Neural cell (in vitro differentiated cells): ENCODE measurements at regions not wholly inside any gene's neighbourhood (a gene's known extent, or its start where the extent isn't known, plus 50 kb on each side); places are given as distances from the start of the nearest gene placed in this dataset.

Experiments used
- H2AFZ ChIP-seq: fragments of 200-600, 300-800 bp; sonication (generic), shearing (Covaris generic); 2 replicates; pipeline ENCODE4 v1.6.0; 2014; ENCODE audit warnings: low read depth, mild to moderate bottlenecking, antibody characterized with exemption, low read length, moderate library complexity
- H3F3A ChIP-seq: fragments of 200-600 bp; shearing (Covaris generic); 2 replicates; pipeline ENCODE4 v1.6.1; 2016; ENCODE audit warnings: mild to moderate bottlenecking, moderate library complexity, mixed read lengths, antibody characterized with exemption, low read length; ENCODE audit not compliant: insufficient read depth, poor library complexity, severe bottlenecking
- H3K27ac ChIP-seq: fragments of 200-600, 300-800 bp; sonication (generic), shearing (Covaris generic); 2 replicates; pipeline ENCODE4 v1.5.1; 2014; ENCODE audit warnings: mild to moderate bottlenecking, low read length, moderate library complexity
- H3K27me3 ChIP-seq: fragments of 300-800, 200-600 bp; sonication (generic), shearing (Covaris generic); 2 replicates; pipeline ENCODE4 v1.6.0; 2014; ENCODE audit warnings: mild to moderate bottlenecking, low read depth, low read length, moderate library complexity; ENCODE audit not compliant: insufficient read depth
- H3K36me3 ChIP-seq: fragments of 300-800, 200-600 bp; sonication (generic), shearing (Covaris generic); 2 replicates; pipeline ENCODE4 v1.5.1; 2014; ENCODE audit warnings: mild to moderate bottlenecking, antibody characterized with exemption, low read length, moderate library complexity; ENCODE audit not compliant: insufficient read depth
- H3K4me2 ChIP-seq: fragments of 300-800, 200-600 bp; sonication (generic), shearing (Covaris generic); 2 replicates; pipeline ENCODE4 v1.6.0; 2014; ENCODE audit warnings: mild to moderate bottlenecking, low read length
- H3K4me3 ChIP-seq: fragments of 300-800, 200-600 bp; sonication (generic), shearing (Covaris generic); 2 replicates; pipeline ENCODE4 v1.5.1; 2014; ENCODE audit warnings: mild to moderate bottlenecking, low read length, moderate library complexity
- H3K79me2 ChIP-seq: fragments of 200-600 bp; shearing (Covaris generic); replicated peaks from 2 replicates; pipeline ENCODE4 v1.6.0; 2014; ENCODE audit warnings: mild to moderate bottlenecking, low read length, moderate library complexity; ENCODE audit not compliant: insufficient read depth
- H3K9ac ChIP-seq: fragments of 300-800, 200-600 bp; sonication (generic), shearing (Covaris generic); 2 replicates; pipeline ENCODE4 v1.6.1; 2016; ENCODE audit warnings: mild to moderate bottlenecking, low read length, mixed read lengths
- H3K9me2 ChIP-seq: fragments of 200-600 bp; shearing (Covaris generic); 2 replicates; pipeline ENCODE4 v1.6.1; 2016; ENCODE audit warnings: mild to moderate bottlenecking, low read length, mixed read lengths; ENCODE audit not compliant: insufficient read depth
- H3K9me3 ChIP-seq: fragments of 200-600, 300-800 bp; sonication (generic), shearing (Covaris generic); 2 replicates; pipeline ENCODE4 v1.6.1; 2016; ENCODE audit warnings: mild to moderate bottlenecking, mixed run types, low read length, moderate library complexity, mixed read lengths
- H4K20me1 ChIP-seq: fragments of 200-600 bp; shearing (Covaris generic); 2 replicates; pipeline ENCODE4 v1.6.1; 2016; ENCODE audit warnings: mild to moderate bottlenecking, mixed run types; ENCODE audit not compliant: insufficient read depth
- CTCF ChIP-seq: fragments of 450-650 bp; IDR thresholded peaks from 2 replicates; pipeline ENCODE4 v1.5.1; 2014; ENCODE audit warnings: antibody characterized with exemption, mild to moderate bottlenecking, moderate library complexity; ENCODE audit not compliant: poor library complexity, severe bottlenecking
- EP300 ChIP-seq: fragments of 450-650 bp; conservative IDR thresholded peaks from 2 replicates; pipeline ENCODE4 v1.6.1; 2014; ENCODE audit warnings: antibody characterized with exemption, mild to moderate bottlenecking, moderate library complexity; ENCODE audit not compliant: poor library complexity, severe bottlenecking
- EZH2 ChIP-seq: fragments of 200-600, 300-800 bp; shearing (Covaris generic), sonication (generic); IDR thresholded peaks from 2 replicates; pipeline ENCODE4 v1.6.1; 2014; ENCODE audit warnings: antibody characterized with exemption, low read length, borderline replicate concordance, mild to moderate bottlenecking; ENCODE audit not compliant: insufficient read depth, poor library complexity, severe bottlenecking
- MXI1 ChIP-seq: fragments of 450-650 bp; conservative IDR thresholded peaks from 2 replicates; pipeline ENCODE4 v1.6.1; 2014; ENCODE audit warnings: antibody characterized with exemption, mild to moderate bottlenecking; ENCODE audit not compliant: poor library complexity, severe bottlenecking
- POLR2AphosphoS5 ChIP-seq: IDR thresholded peaks from 2 replicates; pipeline ENCODE4 v1.6.1; 2012
- RAD21 ChIP-seq: fragments of 450-650 bp; conservative IDR thresholded peaks from 2 replicates; pipeline ENCODE4 v1.6.1; 2014; ENCODE audit warnings: antibody characterized with exemption, mild to moderate bottlenecking, moderate library complexity
- REST ChIP-seq: IDR thresholded peaks from 2 replicates; pipeline ENCODE4 v1.6.1; 2012; ENCODE audit warnings: borderline replicate concordance
- SMC3 ChIP-seq: fragments of 450-650 bp; conservative IDR thresholded peaks from 2 replicates; pipeline ENCODE4 v1.6.1; 2014; ENCODE audit warnings: antibody characterized with exemption, mild to moderate bottlenecking, moderate library complexity; ENCODE audit not compliant: poor library complexity
- TAF1 ChIP-seq: IDR thresholded peaks from 2 replicates; pipeline ENCODE4 v1.6.1; 2012; ENCODE audit warnings: low read depth

GRCh38 chr16:76796416-76796815 is 394.6 kb upstream of the MON1B start:
- Histone ChIP-seq H3K4me3 (no peak overlapping the region), H3K36me3 (no peaks in the 10 kb centered on the region), H2AFZ (no peak overlapping the region), H4K20me1 (no peaks in the 10 kb centered on the region), H3K27me3 (no peaks in the 10 kb centered on the region), H3K79me2 (no peaks in the 10 kb centered on the region), H3K9ac (no peak overlapping the region), H3K9me2 (no peaks in the 10 kb centered on the region), H3F3A (peaks cover 4% of the 10 kb centered on the region), H3K4me2 (no peak overlapping the region), H3K27ac (no peak overlapping the region), H3K9me3 (no peaks in the 10 kb centered on the region)
- TF ChIP-seq TAF1 (no peak), EZH2 (no peak), CTCF (no peak), RAD21 (no peak), REST (no peak), POLR2AphosphoS5 (no peak), MXI1 (no peak), SMC3 (no peak), EP300 (no peak)

GRCh38 chr16:76796978-76797377 is 394.0 kb upstream of the MON1B start:
- H3K79me2 ChIP-seq = no peaks in the 10 kb centered on the region
- H3K4me3 ChIP-seq = no peak overlapping the region
- no peak for TF ChIP-seq RAD21
- no peak for TF ChIP-seq TAF1
- TF ChIP-seq POLR2AphosphoS5 = no peak
- TF ChIP-seq EP300 = no peak
- TF ChIP-seq EZH2 = no peak
- TF ChIP-seq SMC3 = no peak
- no peak for TF ChIP-seq REST
- TF ChIP-seq MXI1 = no peak
- no peak for TF ChIP-seq CTCF
- H3F3A ChIP-seq = no peaks in the 10 kb centered on the region
- H3K27ac ChIP-seq = no peak overlapping the region
- H3K9me3 ChIP-seq = no peaks in the 10 kb centered on the region
- no peaks in the 10 kb centered on the region for H3K27me3 ChIP-seq
- H3K36me3 ChIP-seq = no peaks in the 10 kb centered on the region
- no peak overlapping the region for H3K4me2 ChIP-seq
- H3K9ac ChIP-seq = no peak overlapping the region
- H3K9me2 ChIP-seq = no peaks in the 10 kb centered on the region
- H2AFZ ChIP-seq = no peak overlapping the region
- H4K20me1 ChIP-seq = no peaks in the 10 kb centered on the region
